ENCODE measurements at regions not wholly inside any gene's neighbourhood (a gene's known extent, or its start where the extent isn't known, plus 50 kb on each side); places are given as distances from the start of the nearest gene placed in this dataset.

GRCh38 chr9:108443741-108444140 lies 412.0 kb downstream of the ACTL7B start:
- BruUV-seq (replicated peaks), result no TSS peak
- no peak for DNase-seq
- Mint-ChIP-seq H3K27me3 (ENCODE audit: insufficient read depth, unreplicated experiment) (no peaks in the 10 kb centered on the region), H3K4me1 (ENCODE audit: low read depth, unreplicated experiment) (no peaks in the 10 kb centered on the region), H3K4me3 (ENCODE audit: unreplicated experiment) (no peak overlapping the region), H3K27ac (ENCODE audit: unreplicated experiment) (no peak overlapping the region), H3K9me3 (ENCODE audit: unreplicated experiment) (no peaks in the 10 kb centered on the region), H3K36me3 (ENCODE audit: insufficient read depth, unreplicated experiment) (no peaks in the 10 kb centered on the region)
- H3K27me3 ChIP-seq (replicated peaks; ENCODE audit: control insufficient read depth, insufficient read depth, low read length), result no peaks in the 10 kb centered on the region
- peaks cover 8% of the 10 kb centered on the region; the same call in 1 of the 2 replicates for H3K4me1 ChIP-seq
- no peak for TF ChIP-seq CTCF (IDR thresholded peaks at IDR 0.05; ENCODE audit: insufficient read depth in 1 of 2, low read depth in 1 of 2, low read length in 1 of 2, severe bottlenecking in 1 of 2, unreplicated experiment in 1 of 2)
- H3K36me3 ChIP-seq (ENCODE audit: control insufficient read depth, insufficient read depth, low read length), result no peaks in the 10 kb centered on the region
- POLR2A ChIA-PET, result no interaction called here
- H3K4me3 ChIP-seq (ENCODE audit: low read depth, low read length), result no peak overlapping the region
- CTCF ChIA-PET, result no interaction called here
- intact Hi-C loops (cut with micrococcal nuclease; ENCODE audit: unreplicated experiment), result no loop called here
- no peaks in the 10 kb centered on the region for H3K9me3 ChIP-seq

DNA sequence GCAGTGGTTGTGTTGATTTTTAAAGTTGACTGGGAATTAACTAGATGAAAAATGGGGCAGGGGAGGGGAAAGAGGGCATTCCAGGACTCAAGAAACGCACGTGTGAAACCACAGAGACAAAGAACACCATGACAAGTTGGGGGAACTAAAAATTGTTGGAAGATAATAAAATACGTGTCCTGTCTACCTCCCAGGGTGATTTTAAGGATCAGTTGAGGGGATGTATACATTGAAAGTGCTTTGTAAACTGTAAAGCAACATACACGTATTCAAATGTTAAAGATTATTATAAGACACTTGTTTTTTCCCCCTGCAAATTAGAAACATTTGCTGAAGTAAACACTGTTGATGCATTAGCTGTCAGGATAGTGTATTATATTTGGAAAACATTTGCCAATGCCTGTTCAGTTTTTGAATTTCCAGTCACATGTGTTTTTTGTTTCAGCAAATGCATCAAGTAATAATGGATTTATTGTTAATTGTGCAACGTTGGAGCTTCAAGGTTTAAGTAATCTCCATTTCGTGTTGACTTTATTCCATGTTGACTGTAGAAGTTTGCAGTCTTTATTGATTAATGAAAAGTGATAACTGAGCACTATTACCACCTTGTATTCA lies 412.7 kb downstream of the ACTL7B start:
- intact Hi-C loops (cut with micrococcal nuclease; ENCODE audit: unreplicated experiment), result no loop called here
- no TSS peak for BruUV-seq (replicated peaks)
- POLR2A ChIA-PET, result no interaction called here

DNA sequence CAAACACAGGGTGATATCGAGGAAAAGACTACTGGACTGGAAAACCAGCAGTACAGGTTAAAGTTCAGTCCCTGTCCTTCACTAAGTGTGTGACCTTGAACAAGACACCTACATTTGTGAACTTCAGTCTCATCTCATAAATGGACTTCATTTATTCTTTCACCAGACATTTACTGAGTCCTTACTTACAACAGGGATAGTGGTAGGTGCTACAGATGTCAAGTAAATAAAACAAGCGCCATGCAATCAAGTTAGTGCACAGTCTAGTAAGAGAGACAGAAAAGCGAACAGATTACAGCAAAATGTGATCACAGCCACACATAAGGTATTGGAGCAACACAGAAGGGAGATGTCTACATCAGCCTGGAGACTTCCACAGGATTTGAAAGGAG lies 413.2 kb downstream of the ACTL7B start:
- Histone ChIP-seq H3K4me1 (peaks cover 8% of the 10 kb centered on the region; the same call in 1 of the 2 replicates), H3K36me3 (ENCODE audit: control insufficient read depth, insufficient read depth, low read length) (no peaks in the 10 kb centered on the region), H3K9me3 (no peaks in the 10 kb centered on the region), H3K27me3 (replicated peaks; ENCODE audit: control insufficient read depth, insufficient read depth, low read length) (no peaks in the 10 kb centered on the region), H3K4me3 (ENCODE audit: low read depth, low read length) (no peak overlapping the region)
- no peak for TF ChIP-seq CTCF (IDR thresholded peaks at IDR 0.05; ENCODE audit: insufficient read depth in 1 of 2, low read depth in 1 of 2, low read length in 1 of 2, severe bottlenecking in 1 of 2, unreplicated experiment in 1 of 2)
- Mint-ChIP-seq H3K9me3 (ENCODE audit: unreplicated experiment) (no peaks in the 10 kb centered on the region), H3K27me3 (ENCODE audit: insufficient read depth, unreplicated experiment) (no peaks in the 10 kb centered on the region), H3K4me3 (ENCODE audit: unreplicated experiment) (no peak overlapping the region), H3K4me1 (ENCODE audit: low read depth, unreplicated experiment) (no peaks in the 10 kb centered on the region), H3K36me3 (ENCODE audit: insufficient read depth, unreplicated experiment) (no peaks in the 10 kb centered on the region), H3K27ac (ENCODE audit: unreplicated experiment) (no peak overlapping the region)
- POLR2A ChIA-PET, result no interaction called here
- intact Hi-C loops (cut with micrococcal nuclease; ENCODE audit: unreplicated experiment), result no loop called here
- BruUV-seq (replicated peaks), result no TSS peak
- DNase-seq, result no peak
- CTCF ChIA-PET, result no interaction called here

More for the DNA sequence above, 412.7 kb downstream of the ACTL7B start:
- H3K27me3 ChIP-seq (replicated peaks; ENCODE audit: control insufficient read depth, insufficient read depth, low read length), result no peaks in the 10 kb centered on the region
- H3K4me1 ChIP-seq, result peaks cover 8% of the 10 kb centered on the region; the same call in 1 of the 2 replicates
- no peak for TF ChIP-seq CTCF (IDR thresholded peaks at IDR 0.05; ENCODE audit: insufficient read depth in 1 of 2, low read depth in 1 of 2, low read length in 1 of 2, severe bottlenecking in 1 of 2, unreplicated experiment in 1 of 2)
- CTCF ChIA-PET, result no interaction called here
- Mint-ChIP-seq H3K27ac (ENCODE audit: unreplicated experiment) (no peak overlapping the region), H3K4me3 (ENCODE audit: unreplicated experiment) (no peak overlapping the region), H3K4me1 (ENCODE audit: low read depth, unreplicated experiment) (no peaks in the 10 kb centered on the region), H3K36me3 (ENCODE audit: insufficient read depth, unreplicated experiment) (no peaks in the 10 kb centered on the region), H3K27me3 (ENCODE audit: insufficient read depth, unreplicated experiment) (no peaks in the 10 kb centered on the region), H3K9me3 (ENCODE audit: unreplicated experiment) (no peaks in the 10 kb centered on the region)
- no peak for DNase-seq
- H3K36me3 ChIP-seq (ENCODE audit: control insufficient read depth, insufficient read depth, low read length), result no peaks in the 10 kb centered on the region
- H3K9me3 ChIP-seq, result no peaks in the 10 kb centered on the region
- H3K4me3 ChIP-seq (ENCODE audit: low read depth, low read length), result no peak overlapping the region

Data from Caco-2 (cell line).